GM18505 (cell line): ENCODE measurements at regions not wholly inside any gene's neighbourhood (a gene's known extent, or its start where the extent isn't known, plus 50 kb on each side); places are given as distances from the start of the nearest gene placed in this dataset.
"Not testable (repeated sequence)": the region's sequence is repeated elsewhere in the genome, so short reads cannot be mapped to it uniquely, and the experiment has no call there.

Experiments
- ATAC-seq: cut with Tn5 transposase; IDR thresholded peaks from one replicate; pipeline ENCODE4 v1.9.1; 2021; ENCODE audit not compliant: unreplicated experiment
- POLR2A ChIP-seq: IDR thresholded peaks from 4 replicates; pipeline ENCODE4 v1.6.1; 2011; ENCODE audit warnings: borderline replicate concordance; ENCODE audit not compliant: insufficient read depth, insufficient read length; ENCODE audit errors: extremely low read depth

DNA sequence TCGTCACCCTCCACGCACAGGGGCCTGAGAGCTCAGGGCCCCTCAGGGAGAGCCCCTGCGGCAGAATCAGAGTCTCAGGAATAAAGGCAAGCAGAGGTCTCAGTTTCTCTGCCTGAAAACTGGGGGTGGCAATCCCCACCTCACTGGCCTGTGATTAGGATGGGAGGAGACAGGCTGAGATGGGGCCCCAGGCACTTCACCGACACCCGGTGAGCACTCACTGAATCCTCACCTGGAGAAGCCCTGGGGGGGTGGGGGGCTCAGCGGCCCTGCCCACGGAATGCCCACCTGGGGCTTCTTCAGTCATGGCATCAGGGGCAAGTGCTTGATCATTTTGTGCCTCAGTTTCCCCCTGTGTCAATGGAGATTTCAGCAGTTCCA lies 192.0 kb downstream of the LAT start:
- not testable (repeated sequence) for ATAC-seq

GRCh38 chr16:29176154-29176470 lies 191.3 kb downstream of the LAT start:
- ATAC-seq: not testable (repeated sequence)

DNA sequence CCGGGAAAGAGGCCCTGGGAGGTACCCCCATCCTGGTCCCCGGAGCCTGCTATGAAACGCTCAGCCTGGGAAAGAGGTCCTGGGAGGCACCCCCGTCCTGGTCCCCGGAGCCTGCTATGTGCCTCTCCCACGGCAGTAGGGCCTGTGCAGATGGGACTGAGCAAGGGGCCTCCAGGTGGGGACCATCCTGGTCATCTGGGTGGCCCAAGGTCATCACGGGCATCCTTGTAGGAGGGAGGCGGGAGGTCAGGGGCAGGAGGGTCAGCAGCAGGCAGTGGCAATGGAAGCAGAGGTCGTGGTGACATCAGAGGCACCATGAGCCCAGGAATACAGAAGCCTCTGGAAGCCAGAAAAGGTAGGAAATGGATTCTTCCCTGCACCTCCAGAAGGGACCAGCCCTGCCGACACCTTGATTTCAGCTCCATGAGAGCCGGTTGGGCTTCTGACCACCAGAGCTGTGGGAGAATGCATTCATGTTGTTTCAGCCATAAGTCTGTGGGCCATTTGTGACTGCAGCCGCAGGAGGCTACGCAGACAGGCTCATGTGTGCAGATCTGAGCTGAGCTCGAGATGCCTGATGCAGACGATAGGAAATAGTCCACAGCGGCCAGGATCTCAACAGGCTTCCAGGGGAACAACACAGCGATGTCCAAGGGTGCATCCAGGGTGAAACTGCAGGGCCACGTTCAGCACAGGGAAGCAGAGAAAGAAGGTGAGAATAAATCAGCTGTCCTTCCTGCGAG lies 190.7 kb downstream of the LAT start:
- not testable (repeated sequence) for ATAC-seq

DNA sequence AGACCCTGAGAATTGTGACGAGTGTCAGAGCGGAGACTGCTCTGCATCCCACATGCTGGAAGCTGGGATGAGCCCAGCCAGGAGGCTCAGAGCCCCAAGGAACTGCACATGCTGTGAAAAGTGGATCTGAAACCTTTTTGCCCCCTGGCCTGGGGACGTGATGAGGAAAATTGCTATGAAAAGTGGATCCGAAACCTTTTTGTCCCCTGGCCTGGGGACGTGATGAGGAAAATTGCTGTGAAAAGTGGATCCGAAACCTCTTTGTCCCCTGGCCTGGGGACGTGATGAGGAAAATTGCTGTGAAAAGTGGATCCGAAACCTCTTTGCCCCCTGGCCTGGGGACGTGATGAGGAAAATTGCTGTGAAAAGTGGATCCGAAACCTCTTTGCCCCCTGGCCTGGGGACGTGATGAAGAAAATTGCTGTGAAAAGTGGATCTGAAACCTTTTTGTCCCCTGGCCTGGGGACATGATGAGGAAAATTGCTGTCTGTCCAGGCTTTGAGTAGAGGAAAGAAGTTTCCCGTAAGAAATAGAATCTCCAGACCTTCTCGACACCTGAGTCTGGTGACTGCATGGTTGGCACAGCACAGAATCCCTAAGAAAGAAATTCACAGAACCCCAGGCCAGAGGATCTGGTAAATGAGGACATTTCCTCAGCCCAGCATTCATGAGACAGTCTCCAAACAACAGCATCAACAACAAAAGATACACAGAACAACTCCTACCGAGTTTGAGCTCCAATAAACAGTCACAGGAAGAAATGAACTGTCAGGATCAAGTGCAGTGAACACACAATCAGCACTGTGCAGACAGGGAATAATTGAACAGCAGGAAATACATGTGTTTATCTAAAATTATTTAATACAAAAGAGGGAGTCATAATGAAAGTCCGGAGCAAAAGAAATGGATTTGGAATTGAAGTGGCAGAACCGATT lies 188.8 kb downstream of the LAT start:
- not testable (repeated sequence) for ATAC-seq

DNA sequence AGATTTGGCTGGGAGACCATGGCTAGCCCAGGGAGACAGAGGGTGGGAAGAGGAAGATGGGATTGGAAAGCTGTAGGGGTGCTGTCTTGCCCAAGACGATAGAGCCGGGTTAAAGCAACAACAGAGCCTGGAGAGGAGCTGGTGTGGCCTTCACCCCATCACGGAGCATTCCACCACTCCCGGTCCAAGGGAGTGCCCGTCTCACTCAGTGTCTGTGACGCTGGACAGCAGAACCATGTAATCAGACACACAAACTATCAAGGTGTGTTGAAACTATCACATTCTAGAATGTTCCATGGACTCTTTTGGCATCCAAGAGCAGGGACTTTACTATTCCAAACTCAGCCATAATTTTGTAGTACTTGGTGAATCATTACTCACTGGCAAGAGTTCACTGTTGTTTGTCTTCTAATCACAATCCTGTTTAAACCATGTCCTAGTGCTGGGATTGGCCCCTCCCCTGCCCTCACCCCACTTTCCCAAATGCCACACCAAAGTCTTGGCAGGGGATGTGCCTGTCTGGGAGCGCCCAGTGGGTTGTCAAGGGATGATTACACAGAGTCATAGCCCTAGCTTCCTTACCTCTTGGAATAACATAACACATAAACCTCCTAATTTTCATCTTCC lies 187.4 kb downstream of the LAT start:
- not testable (repeated sequence) for ATAC-seq

DNA sequence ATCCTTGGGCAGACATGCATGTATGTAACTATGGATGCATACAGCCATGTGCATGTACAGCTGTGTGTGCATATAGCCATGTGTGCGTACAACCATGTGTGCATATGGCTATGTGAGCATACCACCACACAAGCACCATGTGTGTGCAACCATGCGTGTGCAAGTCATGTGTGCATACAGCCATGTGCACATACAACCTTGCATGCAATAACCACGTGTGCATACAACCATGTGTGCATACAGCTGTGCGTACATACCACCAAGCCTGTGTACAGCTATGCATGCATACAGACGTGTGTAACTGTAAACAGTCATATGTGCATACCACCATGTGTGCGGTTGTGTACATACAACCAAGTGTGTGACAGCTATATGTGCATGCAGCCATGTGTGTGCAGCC lies 186.4 kb downstream of the LAT start:
- ATAC-seq: not testable (repeated sequence)

DNA sequence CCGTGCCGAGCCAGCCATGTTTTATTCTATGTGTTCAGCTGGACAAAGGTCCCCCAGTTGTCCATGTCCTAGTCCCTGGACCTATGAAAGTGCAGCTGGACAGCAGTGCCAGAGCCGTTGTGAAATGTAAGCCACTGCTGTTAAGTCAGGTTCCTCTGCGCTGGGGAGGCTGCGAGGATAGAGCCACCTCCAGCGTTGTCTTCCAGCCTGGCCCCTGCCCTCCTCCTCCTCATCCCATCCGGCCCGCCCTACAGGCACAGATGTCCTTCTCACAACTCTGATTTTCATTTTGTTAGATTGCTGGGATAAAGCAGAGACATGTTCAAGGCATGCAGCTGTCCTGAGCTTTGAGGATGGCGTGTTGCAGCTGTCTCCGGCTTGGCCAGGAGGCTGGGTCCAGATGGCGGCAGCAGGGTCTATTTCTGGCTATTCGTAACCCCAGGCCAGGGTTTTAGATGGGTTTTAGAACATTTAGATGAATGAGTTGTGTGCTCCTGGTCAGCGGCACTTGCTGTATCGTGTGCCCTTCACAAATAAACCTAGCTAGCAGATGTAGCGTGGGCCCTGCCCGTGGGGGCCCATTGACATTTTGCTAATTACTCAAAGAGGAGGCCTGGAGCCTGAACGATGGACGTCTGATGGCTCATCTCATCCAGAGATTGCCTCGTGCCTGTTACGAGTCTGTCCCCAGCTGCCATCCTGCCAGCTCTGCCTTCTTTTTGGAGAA lies 185.7 kb downstream of the LAT start:
- ATAC-seq: not testable (repeated sequence)

- ATAC-seq: not testable (repeated sequence)
Measured at GRCh38 chr16:29169295-29169994, 184.6 kb downstream of the LAT start.

DNA sequence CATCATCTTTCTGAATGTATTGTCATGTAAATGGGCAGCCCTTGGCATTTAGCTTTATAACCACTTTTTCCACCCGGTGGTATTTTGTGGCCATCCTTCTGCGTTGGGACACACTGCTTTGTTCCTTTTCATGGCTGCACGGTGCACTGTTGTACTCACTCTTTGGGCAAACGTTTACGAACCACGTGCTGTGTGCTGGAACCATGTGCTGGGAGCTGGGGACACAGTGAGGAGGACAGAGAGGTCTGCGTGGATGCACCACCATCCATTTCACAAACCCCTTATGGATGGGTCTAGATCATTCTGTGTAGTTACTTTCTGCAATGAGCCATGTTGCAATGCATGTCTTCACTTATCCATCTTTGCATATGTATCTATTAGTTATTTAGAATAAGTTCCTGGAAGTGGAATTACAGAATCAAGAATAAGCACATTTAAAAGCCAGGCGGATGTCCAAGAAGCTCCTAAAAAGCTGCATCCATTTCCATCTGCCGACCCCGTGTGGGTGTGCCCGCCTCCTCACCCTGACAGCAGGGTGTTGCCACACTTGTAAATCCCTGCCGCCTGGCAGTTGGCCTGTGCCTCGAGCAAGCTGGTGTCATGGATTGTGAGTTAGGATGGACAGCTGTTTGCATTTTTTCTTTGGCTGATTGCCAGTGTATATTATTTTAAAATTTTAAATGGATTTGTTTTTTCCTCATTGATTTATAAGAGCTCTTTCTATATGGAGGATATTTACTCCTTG lies 183.8 kb downstream of the LAT start:
- not testable (repeated sequence) for ATAC-seq

- ATAC-seq: not testable (repeated sequence)
Measured at GRCh38 chr16:29164442-29165089, 179.7 kb downstream of the LAT start.

- ATAC-seq: not testable (repeated sequence)
Measured at GRCh38 chr16:29160171-29160570, 175.3 kb downstream of the LAT start.

DNA sequence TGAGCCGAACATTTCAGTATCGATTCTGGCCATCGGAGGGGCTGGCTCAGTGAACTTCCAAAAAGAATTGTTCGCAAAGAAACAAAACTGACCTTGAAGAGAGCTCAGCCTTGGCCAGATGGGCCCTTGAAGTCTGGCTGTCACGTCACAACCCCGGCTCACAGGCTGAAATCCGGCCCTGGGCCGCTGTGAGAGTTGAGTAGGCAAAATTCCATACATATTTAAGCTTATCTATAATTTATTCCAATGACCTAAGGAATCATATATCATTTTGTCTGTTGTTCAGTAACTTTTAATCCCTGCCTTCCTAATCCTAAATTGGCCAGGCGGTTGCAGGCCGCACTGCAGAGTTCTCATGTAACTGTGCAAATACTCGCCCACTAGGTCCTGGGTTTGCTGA lies 174.8 kb downstream of the LAT start:
- not testable (repeated sequence) for ATAC-seq

DNA sequence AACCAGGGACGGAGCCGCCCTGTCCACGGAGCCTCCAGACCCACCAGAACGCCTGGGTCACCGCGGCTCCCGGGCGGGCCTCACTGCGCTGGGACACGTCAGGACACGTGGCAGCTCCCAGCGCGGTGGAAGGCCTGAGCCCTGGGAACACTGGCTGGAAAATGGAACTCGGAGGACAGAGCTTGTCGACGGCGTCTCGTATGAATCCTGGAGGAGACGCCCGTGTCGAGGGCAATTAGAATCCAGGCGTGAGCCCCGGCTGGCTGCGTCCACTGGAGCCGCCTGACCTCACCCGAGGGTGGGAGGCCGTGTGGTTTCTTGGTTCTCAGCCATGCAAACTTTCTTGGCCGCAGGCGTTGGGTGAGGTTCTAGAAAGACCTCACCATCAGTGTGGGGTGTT lies 173.9 kb downstream of the LAT start:
- TF ChIP-seq POLR2A: no peak
- ATAC-seq: no peak

- ATAC-seq: not testable (repeated sequence)
Measured at GRCh38 chr16:29158031-29158784, 173.4 kb downstream of the LAT start.

DNA sequence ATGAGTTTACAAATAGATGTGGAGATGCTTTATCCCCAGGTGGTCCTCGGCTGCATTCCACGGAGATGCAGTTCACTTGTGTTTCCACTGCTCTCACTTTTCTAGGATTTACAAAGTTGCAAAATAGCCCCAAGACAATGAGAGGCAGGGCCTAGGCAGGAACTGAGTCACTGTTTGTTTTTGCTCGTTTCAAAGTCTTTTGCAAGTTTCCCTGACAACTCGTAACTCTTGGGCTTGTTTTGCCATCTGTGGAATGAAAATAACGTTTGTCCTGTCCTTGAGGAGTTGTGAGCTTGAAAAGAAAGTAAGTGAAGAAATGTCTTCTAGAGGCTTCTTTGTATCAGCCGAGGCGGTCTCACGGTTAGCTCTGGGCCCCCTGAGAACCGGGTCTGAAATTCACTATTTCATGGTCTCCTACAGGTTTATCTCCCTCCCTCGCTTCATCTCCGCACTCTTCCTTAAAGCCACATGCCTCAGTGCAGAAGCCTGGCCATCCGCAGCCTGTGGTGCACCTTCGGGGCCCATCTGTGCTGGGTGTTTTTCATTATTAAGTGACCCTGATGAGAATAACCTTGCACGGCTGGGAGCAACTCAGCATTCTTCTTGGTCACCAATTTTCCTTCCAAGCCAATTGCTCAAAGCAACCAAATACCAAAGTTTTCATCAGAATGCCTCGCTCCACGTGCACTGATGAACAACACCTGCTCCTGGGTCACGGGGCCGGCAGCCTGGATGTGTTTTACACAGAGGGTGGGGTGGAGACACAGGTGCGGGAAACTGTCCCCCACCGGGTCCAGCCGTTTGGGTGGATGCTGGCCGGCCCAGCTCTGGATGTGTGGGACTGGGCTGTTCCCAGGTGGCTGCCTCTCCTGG lies 172.4 kb downstream of the LAT start:
- ATAC-seq: not testable (repeated sequence)
